HG03354 (cell line): ENCODE measurements at regions not wholly inside any gene's neighbourhood (a gene's known extent, or its start where the extent isn't known, plus 50 kb on each side); places are given as distances from the start of the nearest gene placed in this dataset.
"Not testable (repeated sequence)": the region's sequence is repeated elsewhere in the genome, so short reads cannot be mapped to it uniquely, and the experiment has no call there.

Experiments used
- ATAC-seq: cut with Tn5 transposase; IDR thresholded peaks from one replicate; pipeline ENCODE4 v1.9.1; 2021; ENCODE audit warnings: mild to moderate bottlenecking; ENCODE audit not compliant: unreplicated experiment, poor library complexity, severe bottlenecking

DNA sequence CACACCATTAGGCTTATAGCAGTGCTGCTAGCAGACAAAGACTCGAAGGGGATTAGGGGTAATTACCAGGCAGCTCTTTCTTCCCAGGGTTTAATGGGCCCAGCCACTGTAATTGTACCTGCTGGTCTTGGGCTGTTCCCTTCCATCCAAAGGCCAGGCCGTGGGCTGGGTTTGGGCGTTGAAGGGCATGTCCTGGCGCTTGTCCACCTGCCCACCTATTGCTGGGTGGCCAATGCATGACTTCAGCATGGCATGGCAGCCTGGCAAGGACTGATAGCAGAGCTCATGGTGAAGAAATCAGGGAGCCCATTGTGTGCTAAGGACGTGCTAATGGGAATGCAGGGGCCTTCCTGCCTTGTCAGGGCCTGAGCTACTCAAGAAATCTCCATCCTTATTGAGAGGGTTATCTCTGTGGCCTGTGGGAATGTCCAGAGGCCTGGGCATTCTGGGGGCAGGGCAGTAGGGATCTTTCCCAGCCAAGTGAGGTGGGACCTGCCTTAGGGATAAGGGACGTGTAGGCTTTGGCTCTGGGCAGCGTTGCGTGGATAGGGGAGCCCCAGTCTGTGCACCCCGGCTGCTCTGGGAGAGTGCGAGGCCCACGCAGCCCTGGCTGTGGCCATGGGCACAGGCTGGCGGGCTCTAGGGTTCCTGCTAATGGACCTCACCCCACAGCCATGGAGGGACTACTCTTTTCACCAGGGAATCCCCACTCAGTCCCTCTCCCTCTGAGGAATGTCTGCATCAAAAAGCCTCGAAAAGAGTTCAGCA lies 116.1 kb upstream of the PITX1 start:
- ATAC-seq: no peak

GRCh38 chr5:135149229-135149955 lies 115.4 kb upstream of the PITX1 start:
- no peak for ATAC-seq

- ATAC-seq: no peak
Measured at GRCh38 chr5:135147294-135148090, 113.5 kb upstream of the PITX1 start.

DNA sequence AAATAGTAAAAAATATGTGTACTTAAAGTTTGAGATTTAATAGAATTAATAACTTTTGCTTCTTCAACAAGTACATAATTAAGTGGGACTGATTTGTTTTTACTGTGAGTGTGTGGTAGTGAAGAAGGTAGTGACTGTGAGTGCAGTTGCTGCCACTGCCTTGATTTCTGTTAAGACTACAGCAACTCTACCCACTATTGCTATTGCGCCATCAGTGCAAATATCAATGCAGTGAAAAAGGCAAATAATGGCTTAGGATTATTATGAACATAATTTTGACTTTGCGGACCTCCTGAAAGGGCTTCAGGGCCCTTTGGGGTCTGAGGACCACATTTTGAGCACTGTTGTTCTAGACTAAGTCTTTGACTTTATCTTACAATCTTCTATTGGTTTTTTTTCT lies 112.0 kb upstream of the PITX1 start:
- ATAC-seq: no peak

DNA sequence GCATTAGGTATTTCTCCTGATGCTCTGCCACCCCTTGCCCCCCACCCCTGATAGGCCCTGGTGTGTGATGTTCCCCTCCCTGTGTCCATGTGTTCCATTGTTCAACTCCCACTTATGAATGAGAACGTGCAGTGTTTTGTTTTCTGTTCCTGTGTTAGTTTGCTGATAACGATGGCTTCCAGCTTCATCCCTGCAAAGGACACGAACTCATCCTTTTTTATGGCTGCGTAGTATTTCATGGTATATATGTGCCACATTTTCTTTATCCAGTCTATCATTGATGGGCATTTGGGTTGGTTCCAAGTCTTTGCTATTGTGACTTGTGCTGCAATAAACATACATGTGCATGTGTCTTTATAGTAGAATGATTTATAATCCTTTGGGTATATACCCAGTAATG lies 109.7 kb upstream of the PITX1 start:
- not testable (repeated sequence) for ATAC-seq

- ATAC-seq: no peak
Measured at GRCh38 chr5:135141303-135142268, 107.6 kb upstream of the PITX1 start.

DNA sequence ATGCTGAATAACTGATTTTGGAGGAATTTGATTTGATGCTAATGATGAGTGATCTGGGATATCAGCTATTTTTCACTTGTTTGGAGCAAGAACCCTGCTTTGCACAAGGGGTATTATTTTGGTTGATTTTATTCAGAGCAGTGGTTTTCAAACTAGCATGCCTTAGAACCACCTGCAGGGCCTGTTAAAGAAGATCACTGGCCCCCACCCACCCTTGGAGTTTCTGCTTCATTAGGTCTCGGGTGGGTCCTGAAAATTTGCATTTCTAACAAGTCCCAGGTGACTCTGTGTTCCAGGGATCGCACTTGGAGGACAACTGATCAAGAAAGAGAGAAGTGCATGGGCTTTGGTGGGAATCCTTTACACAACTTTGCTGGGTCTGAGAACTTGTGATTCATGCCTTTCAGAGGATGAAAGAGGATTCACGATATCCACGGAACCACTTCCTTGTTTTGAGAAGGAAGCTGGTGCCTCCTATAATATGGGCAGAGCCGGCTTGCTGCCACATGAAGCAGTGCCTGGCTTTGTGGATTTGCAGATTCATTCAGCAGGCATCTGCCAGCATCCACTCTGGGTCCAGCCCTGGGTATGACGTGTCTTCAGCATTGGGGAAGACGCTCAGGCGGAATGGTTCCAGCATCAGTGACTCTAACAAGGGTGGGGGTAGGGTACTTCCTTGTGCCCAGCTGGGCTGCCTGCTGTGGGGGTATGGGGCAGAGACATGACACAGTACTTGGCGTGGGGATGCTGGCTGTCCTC lies 106.6 kb upstream of the PITX1 start:
- ATAC-seq: no peak

DNA sequence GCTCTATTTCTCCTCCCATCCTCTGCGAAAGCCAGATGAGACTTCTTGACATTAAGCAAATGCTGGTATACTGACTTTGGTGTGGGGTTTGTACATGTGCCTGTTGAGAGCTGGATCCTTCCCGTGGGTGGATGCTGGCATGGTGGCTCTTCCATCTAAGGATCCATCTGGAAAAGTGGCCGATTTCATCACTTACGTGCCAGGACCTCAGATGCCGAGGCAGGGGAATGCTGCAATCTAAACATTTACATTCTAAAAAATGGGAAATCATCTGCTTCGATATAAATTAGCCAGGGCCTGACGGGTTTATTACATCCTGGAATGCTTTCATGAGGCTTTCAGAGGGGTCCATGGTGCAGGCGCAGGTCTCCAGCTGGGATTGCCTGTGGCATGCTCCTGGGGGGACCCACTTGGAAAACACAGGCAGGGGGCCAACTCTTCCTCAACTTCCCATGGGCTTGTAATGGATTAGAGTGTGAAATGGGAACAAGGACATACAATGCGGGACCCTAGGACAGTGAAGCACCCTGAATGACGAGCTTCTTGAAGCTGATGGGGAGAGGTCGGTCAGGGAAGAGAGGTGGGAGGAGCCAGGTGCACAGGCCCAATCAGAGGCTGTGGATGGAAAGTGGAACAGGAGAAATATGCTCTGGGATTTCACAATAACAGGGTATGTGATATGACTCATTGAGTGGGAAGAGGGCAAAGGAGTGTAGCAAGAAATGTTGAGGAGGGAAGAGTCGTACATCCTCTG lies 105.5 kb upstream of the PITX1 start:
- no peak for ATAC-seq

GRCh38 chr5:135138116-135138850 lies 104.3 kb upstream of the PITX1 start:
- ATAC-seq: no peak

DNA sequence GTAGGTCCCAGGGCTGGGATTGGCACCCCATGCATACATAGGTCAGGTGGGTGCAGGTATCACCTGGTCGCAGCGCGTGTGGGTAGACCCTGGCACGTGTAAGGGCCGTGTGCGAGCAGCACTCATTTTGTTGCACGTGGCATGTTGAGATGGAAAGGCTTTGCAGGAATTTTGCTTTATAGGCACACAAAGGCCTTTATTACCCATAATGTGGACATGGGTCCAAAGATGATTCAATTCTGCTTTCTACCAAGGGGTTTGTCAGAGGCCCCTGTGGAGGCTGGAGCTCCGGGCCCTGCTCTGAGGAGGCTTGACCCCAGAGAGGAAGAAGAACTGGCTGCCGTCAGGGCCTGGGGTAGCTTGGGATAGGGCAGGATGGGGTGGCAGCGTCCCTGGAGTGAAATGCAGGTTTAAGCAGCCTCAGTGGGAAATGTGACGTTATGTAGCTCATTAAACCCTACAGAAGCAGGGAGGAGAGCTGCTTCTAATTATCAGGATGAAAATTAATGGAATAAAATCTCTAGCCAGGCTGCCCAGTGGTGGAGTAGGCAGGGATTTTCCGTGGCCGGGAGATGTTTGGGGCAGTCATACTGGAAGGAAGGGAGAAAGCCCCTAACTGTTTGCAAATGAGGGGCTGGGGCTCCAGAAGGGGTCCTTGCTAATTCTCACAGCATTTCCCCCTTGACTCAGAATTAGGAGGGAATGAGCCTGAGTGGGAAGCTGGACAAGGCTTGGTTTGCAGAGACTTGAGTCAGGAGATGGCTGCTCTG lies 103.3 kb upstream of the PITX1 start:
- ATAC-seq: no peak

GRCh38 chr5:135136546-135136945 lies 102.5 kb upstream of the PITX1 start:
- ATAC-seq: no peak

DNA sequence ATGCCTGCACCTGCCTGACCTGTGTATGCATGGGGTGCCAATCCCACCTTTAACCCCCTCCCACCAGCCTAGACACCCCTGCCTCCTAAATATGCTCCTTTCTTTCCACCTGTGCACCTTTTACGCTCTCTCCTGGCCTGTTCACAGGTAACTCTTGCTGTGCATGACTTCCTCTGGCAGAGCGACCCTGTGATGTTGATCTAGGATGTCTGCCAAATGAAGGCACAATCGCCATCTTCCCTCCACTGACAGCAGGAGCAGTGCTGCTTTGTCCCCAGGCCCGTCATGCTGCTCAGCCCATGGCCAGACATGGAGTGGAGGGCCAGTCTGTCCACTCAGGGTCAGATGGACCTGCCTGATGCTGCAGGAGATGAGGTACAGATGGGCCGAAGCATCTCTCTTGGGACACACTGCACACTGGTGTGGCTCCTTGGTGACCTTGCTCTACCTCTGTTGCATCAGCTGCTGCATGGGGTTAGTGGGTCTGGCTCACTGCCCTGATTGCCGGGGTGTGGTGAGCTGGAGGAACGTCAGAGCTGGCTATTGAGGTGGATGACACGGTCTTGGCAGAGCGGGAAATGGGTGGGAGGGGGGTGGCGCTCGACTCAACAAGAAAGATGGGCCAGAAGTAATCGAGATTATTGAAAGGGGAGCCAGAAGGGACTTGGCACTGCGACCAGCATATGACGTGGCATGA lies 101.7 kb upstream of the PITX1 start:
- ATAC-seq: no peak

GRCh38 chr5:135134691-135135381 lies 100.8 kb upstream of the PITX1 start:
- no peak for ATAC-seq

GRCh38 chr5:135133698-135134515 lies 99.9 kb upstream of the PITX1 start:
- no peak for ATAC-seq

- ATAC-seq: no peak
Measured at GRCh38 chr5:135133181-135133580, 99.2 kb upstream of the PITX1 start.
